Stimulated activated naive CD8-positive, alpha-beta T cell treated with anti-CD3 and anti-CD28 coated beads, Interleukin-15, Interleukin-2, amounts not matched to agents 100 U/mL and 50 U/mL, for 24 hours (primary cell): ENCODE measurements at regions not wholly inside any gene's neighbourhood (a gene's known extent, or its start where the extent isn't known, plus 50 kb on each side); places are given as distances from the start of the nearest gene placed in this dataset.

Experiments used
- ATAC-seq: fragments of 150-1000 bp; cut with Tn5 transposase; one replicate; pipeline ENCODE4 v1.10.0; 2021
- DNase-seq: peaks from one replicate; pipeline ENCODE4 v3.0.0; 2021

DNA sequence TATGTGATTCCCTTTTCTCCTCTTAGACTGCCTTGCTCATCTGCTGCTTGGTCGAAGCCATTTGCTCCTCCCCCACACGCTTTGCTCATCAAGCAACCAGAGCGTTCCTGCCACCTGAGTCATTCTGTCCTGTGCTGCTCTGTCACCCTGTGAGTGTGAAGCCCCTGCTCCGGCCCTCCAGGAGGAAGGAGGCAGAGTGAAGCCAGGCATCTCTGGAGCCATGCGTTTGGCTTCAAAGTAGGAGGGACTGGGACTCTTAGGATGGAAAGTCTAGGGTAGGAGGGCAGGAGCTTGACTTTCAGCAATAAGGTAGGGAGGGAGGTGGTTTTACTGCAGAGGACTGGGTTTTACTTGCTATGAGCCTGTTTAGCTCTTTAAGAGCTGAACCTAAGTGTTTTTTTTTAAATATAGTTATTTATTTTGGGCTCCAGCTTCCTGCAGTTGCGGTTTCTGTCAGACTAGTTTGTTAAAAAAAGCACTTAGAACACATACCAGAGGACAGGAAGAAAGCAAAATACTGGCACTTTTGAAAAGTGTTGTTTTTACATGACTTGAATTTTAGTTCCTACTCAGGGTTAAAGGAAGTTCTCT is 63.6 kb downstream of the SPINK2 start:
- DNase-seq (peak; percentile 82), ATAC-seq (peak; percentile 100)

DNA sequence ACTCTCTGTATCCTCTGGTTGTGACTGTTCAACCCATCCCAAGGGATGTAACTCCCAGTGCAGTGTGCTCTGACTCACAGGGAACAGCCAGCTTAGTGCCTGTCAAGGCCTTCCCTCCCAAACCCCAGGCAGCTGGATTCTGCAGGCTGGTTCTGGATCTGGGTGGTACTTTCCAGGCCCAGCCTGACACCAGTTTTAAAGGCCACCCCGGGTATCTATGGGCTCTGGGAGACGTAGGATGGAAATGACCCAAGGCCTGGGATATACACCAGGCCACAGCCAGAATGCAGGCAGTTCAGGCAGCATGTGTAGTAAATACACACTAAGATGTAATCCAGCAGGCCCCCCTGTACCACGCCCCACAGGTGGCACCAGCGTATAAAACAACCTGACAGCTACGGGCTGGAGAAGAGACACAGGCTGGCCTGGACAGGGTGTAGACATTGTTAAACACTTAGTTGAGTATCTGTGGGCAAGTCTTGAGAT is 64.2 kb downstream of the SPINK2 start:
- peak; percentile 55 for ATAC-seq
- DNase-seq: peak; percentile 30

DNA sequence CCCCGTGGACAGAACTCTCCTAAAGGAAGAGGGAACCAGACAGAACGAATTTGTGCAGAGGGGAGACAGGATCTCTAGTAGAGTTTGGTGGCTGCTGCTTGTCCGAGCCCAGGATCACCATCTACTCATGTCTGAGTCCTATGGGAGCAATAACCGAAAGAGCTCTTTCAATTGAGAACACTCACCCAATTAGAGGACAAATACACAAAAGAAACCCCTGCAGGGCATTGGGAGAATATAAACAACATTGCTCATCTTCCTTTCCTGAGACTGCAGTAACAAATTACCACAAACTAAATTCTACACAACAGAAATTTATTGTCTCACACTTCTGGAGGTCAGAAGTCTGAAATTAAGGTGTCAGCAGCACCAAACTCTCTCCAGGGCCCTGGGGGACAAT is 65.6 kb downstream of the SPINK2 start:
- ATAC-seq (no peak), DNase-seq (no peak)

DNA sequence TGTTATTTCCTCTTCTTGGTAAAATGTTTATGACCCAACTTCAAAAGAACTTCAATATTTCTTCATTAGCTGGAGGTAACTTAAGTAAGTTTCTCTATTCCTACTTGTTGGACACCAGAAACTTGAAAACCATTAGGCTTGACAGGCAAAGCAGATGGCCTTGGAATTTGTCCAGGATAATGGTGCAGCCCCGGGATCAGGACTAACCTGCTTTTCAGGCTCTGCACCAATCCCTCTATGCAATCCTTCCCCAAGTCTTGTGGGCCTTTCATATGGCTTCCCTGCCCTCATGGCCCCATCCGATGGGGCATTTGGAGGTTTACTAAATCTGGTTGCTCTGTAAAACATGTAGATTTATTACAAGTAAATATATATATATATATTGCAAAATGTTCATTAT is 68.5 kb downstream of the SPINK2 start:
- DNase-seq (no peak), ATAC-seq (no peak)

DNA sequence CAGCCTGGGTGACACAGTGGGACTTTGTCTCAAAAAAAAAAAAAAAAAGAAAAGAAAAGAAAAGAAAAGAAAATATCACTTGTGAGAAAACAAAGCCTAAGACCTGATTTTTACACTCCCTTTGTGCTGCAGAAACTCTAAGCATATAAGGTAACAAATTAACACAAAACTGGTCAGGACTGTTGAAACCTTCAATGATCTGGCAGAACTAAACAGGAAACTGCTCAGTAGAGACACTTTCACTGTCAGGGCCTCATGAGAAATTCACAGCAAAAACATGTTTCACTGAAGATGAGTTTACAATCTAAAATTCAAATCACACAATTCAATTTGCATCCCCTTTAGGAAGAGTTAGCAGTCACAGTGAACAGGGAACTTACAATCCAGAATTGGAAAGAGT is 69.1 kb upstream of the HOPX start:
- no peak for DNase-seq
- no peak for ATAC-seq

DNA sequence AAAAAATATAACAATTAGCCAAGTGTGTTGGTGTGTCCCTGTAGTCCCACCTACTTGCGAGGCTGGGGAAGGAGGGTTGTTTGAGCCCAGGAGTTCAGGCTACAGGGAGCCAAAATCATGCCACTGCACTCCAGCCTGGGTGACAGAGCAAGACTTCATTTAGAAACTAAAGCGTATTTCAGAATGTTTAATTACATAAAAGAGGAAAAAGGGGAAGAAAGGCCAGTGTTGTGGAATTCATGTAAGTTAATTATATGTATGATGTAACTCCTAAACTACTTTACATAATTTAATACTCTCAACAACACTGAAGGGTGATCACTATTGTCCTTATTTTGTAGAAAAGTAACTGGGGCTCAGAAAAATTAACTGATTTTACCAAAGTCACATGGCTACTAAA is 67.2 kb upstream of the HOPX start:
- ATAC-seq (no peak), DNase-seq (no peak)

DNA sequence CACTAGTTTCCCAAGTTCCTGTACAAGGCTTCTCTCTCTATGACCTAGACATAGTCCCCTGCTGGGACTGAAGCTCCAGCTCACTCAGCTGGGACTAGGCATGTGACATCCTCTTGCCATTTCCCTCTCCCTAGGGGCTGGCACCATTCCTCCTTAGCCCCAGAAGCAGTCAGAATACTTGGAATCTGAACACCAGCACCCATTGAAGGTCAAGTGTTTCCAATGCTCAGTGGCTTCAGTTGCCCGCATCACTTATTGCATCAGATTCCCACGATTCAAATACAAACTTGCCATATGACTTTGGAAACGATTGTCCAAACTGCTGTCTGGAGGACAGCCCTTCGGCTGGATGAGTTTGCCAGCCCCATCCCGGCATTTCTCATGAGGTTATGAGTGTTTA is 65.5 kb upstream of the HOPX start:
- ATAC-seq: no peak
- no peak for DNase-seq

DNA sequence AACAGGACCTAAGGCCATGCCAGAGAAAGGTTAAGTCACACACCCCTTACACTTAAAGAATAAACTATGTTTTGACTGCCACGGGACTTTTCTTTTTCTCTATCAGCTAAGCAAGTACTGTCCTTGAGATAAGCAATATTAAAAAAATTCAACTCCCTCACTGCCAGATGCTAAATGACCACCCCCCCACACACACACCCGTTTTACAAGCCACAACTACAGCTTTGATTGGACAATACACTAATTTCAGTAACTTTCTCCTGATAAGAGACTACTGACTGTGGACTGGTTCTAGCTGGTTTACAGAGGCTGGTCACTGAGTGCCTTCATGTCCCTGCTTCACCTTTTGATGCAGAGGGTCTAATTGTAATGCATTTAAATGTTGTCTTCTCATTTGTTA is 63.9 kb upstream of the HOPX start:
- DNase-seq (no peak), ATAC-seq (no peak)

DNA sequence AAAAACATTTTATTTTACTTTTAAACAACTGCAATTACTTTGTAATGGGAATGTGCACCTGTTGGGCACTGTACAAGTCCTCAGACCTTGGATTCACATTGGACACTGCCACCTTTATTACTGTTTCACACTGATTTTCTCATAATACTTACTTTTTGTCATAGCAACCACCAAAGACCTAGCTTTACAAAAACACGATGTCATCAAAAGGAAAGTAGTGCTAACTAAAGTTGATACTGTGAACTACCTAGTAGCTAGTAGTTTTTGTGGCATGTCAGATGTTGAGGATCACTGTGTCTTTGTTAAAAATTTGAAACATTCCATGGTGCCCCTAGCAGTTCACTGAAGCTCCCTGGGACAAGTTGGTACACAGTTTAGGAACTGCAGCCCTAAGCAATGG is 62.9 kb upstream of the HOPX start:
- ATAC-seq: no peak
- no peak for DNase-seq

DNA sequence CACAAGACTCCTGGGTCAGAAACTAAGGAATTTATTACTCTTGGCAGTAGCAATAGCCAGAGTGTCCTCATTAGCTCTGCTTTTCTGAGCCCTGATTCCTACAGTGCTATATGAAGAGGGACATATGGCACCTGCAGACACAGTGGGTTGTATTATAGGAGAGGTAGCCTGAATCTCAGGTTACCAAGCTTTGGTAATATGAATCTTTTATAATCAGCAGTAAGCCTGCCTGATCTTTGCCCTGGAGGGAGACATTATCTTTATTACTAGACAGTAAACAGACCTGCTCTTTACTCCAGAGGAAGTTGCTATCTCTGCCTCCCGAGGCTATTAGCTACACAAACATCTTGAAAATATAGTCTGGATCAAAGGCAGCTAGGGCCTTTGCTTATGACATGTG is 62.5 kb upstream of the HOPX start:
- no peak for DNase-seq

DNA sequence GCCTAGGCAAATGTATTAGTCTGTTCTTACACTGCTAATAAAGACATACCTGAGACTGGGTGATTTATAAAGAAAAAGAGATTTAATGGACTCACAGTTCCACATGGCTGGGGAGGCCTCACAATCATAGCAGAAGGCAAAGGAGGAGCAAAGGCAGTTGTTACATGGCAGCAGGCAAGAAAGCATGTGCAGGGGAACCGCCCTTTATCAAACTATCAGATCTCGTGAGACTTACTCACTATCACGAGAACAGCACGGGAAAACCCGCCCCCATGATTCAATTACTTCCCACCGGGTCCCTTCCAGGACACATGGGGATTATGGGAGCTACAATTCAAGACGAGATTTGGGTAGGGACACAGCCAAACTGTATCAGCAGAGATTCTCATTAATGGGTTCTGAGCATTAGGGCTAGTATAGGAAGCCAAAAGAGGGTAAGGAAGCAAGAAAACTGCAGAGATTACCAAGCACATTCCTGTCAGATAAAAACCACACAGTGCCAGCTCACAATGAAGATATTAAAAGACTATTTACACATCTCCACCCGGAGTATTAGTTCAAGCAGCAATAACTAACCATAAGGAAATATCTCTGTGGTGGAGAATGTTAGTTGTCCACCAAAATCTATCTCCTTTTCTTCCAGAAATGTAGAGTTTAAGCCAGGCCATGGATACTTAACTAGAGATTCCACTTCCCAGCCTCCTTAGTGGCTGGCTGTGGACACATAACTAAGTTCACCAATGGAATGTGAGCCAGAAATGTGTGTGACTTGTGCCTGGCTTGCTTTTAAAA is 61.2 kb upstream of the HOPX start:
- ATAC-seq: no peak
- no peak for DNase-seq

More for the DNA sequence above, 62.5 kb upstream of the HOPX start:
- no peak for ATAC-seq

DNA sequence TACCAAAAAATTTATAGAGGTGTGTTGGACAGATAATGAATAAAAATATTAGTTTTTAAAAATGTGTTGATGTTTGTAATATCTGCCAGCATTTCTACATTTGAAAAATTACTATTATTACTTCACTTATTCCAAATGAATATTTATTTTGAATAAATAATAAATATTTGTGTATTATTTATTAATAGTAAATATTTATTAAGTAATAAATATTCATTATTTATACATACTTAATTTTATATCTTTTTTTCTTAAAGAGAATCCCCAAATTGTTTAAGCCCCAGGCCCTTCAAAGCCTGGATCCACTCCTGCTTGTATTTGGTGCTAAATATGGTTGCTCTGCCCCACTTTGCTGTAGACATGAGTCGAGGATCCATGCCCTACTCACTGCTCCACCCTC is 60.5 kb upstream of the HOPX start:
- ATAC-seq: no peak
- DNase-seq: no peak

DNA sequence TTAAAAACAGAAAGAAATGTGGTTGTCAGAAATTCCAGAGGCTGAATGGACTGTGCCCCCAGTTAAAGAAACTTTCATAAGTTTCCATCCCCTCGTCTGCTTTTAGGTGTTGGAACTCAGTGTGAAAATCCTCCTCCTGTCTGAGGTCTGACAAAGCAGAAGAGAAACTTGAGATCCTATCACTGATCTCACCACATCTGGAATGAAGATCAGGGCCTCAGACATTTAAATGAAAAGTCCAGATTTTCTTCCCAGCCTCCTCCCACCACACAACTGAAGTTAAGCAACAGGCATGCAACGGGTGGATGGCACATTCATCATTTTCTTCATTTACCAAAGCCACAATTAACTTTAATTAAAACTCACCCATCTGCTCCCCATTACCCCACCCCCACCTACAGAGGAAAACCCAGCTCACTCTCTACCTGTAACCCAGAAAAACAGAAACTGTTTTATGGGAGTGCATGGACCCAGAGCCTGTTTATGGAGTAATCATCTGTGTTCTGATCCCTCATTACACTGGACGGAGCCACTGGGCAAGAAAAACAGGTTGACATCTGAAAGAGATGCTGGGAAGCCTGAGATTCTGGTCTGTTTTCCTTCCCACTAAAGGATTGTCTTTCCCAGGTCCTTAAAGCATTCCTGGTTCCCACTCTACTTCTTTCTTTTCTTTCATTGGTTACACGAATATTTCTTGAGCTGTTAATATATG is 58.1 kb upstream of the HOPX start:
- ATAC-seq (no peak), DNase-seq (no peak)

DNA sequence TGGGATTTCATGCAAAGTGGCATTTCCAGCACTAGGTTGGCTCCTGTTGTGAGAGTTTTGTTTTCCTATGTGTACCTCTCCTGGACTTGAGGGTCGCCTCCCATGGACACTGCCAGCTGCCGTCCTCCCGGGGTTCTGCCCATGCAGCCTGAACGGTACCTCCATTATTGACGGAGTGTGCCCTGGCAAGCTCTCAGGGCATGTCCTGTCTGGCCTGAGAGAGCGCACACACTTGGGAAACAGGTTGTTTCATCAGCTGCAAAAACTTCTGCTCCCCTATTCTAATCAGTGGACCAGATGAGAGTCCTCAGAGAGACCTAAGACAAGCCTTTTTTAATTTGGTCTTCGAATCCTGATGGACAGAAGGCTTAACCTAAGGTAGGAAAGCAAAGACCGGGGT is 56.6 kb upstream of the HOPX start:
- DNase-seq (no peak), ATAC-seq (no peak)

DNA sequence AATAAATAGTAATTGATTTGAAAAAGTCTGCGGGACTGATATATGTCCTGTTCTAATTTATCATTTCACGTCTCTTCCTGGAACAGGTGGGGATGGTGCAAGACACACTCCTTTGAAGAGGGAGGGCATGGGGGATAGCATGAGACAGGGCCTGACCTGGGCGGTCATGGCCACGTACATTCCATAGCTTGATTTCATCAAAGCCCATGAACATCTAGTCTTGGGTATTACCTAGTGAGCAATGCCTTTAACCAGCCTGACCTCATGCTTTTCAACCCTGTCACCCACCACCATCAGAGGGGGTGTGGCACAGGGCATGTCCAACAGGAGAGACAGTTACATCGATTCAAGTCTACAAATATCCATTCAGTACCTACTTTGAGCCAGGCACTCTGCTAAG is 52.3 kb upstream of the HOPX start:
- ATAC-seq: no peak
- no peak for DNase-seq

DNA sequence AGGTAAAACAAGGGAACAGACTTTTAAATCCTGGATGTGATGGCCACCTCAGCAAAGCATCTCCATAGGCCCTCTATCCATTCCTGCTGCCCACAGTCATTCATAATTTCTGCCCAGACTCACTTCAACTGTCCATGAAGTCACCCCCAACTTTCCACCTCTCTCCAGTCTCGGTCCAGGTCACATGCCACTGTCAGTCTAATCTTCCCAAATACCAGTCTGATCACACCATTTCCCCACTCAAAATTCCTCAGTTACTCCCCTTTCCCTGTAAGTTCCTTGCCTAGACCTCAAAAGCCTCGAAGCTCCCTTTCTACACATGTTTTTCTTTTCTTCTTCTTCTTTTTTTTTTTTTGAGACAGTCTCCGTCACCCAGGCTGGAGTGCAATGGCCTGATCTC is 51.2 kb upstream of the HOPX start:
- ATAC-seq (no peak), DNase-seq (no peak)

DNA sequence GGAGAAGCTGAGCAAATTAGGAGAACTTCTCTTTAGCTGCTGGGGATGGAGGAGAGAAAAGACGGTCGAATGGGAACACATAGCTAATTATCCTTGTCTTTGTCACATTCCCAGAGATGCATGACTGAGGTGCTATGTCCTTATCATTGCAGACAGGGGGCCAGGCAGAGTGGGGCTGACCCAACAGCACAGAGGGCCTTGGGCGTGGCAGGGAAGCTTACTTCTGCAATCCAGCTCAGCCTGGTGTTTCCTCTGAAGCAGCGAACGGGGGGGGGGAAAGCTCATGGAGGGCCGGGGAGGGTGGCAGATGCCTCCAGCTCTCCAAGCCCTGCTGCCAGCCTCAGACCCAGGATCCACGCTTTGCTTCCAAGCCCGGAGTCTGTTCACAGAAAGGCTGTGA is 50.8 kb upstream of the HOPX start:
- DNase-seq (no peak), ATAC-seq (no peak)
